GM12878 (cell line): ENCODE measurements at regions not wholly inside any gene's neighbourhood (a gene's known extent, or its start where the extent isn't known, plus 50 kb on each side); places are given as distances from the start of the nearest gene placed in this dataset.

ENCODE experiments used
- ATAC-seq: fragments of 200-7000 bp; cut with Tn5 transposase; 3 replicates; pipeline ENCODE4 v1.9.1; 2020; ENCODE audit warnings: mild to moderate bottlenecking, moderate library complexity
- BruUV-seq: library from RNA; stranded (reverse); fragments of 400-500 nt; replicated peaks from 2 replicates; lab custom pipeline; 2021; lab: Mats Ljungman, UMichigan
- CTCF ChIA-PET: fragments of 300-600 bp; sonication (Branson Sonifier 250); formaldehyde crosslinking; extraction: SDS; loops from one replicate; lab custom pipeline; 2021; ENCODE audit warnings: inconsistent platforms; lab: Yijun Ruan, JAX
- POLR2A ChIA-PET: fragments of 350-600 bp; formaldehyde crosslinking; extraction: SDS; loops from one replicate; lab custom pipeline; 2021; ENCODE audit warnings: inconsistent platforms; lab: Charles Lee
- RAD21 ChIA-PET: fragments of 300-600 bp; sonication (Branson Sonifier 250); formaldehyde crosslinking; loops from one replicate; lab custom pipeline; 2023; ENCODE audit warnings: antibody characterized with exemption; ENCODE audit not compliant: unreplicated experiment; lab: Charles Lee
- SMC1A ChIA-PET: fragments of 300-600 bp; sonication (Branson Sonifier 250); formaldehyde crosslinking; loops from one replicate; lab custom pipeline; 2023; ENCODE audit not compliant: unreplicated experiment, uncharacterized antibody; lab: Charles Lee
- DNase-seq: peaks from one replicate; pipeline ENCODE4 v3.0.0-alpha.2; 2011; ENCODE audit warnings: low read depth, low spot score
- FAIRE-seq: peaks from 3 replicates; lab custom pipeline; 2011; peaks lifted over from hg19 to GRCh38; lab: Jason Lieb, UNC
- H2AFZ ChIP-seq: 2 replicates; pipeline ENCODE4 v1.6.0; 2011; ENCODE audit warnings: low read depth, low read length, control low read depth; ENCODE audit not compliant: control insufficient read depth
- H3K27ac ChIP-seq: 2 replicates; pipeline ENCODE4 v1.5.1; 2011; ENCODE audit warnings: control low read depth; ENCODE audit not compliant: control insufficient read depth, insufficient read depth
- H3K27me3 ChIP-seq, 2 experiments: replicated peaks in 1 of 2; 2 replicates each; pipeline versions ENCODE4 v1.6.0 to v1.6.1; 2011; ENCODE audit warnings: low read length in 1 of 2; ENCODE audit not compliant: control insufficient read depth in 2 of 2, insufficient read depth in 2 of 2
- H3K36me3 ChIP-seq, 2 experiments: 2 replicates each; pipeline ENCODE4 v1.5.1; 2011; ENCODE audit warnings: low read length in 1 of 2; ENCODE audit not compliant: control insufficient read depth in 2 of 2, insufficient read depth in 2 of 2
- H3K4me1 ChIP-seq: 2 replicates; pipeline ENCODE4 v1.6.1; 2011; ENCODE audit warnings: mild to moderate bottlenecking, low read length, moderate library complexity, mixed read lengths; ENCODE audit not compliant: control insufficient read depth, insufficient read depth
- H3K4me2 ChIP-seq: 2 replicates; pipeline ENCODE4 v1.6.0; 2011; ENCODE audit warnings: control low read depth; ENCODE audit not compliant: control insufficient read depth, insufficient read depth
- H3K4me3 ChIP-seq: fragments of 200-600 bp; sonication (generic); 2 replicates; pipeline ENCODE4 v1.5.1; 2016
- H3K79me2 ChIP-seq: 2 replicates; pipeline ENCODE4 v1.6.0; 2011; ENCODE audit warnings: low read length; ENCODE audit not compliant: control insufficient read depth, insufficient read depth
- H3K9ac ChIP-seq: 2 replicates; pipeline ENCODE4 v1.8.0; 2011; ENCODE audit warnings: low read length, control low read depth, mixed read lengths; ENCODE audit not compliant: control insufficient read depth, insufficient read depth
- H3K9me3 ChIP-seq: replicated peaks from 3 replicates; pipeline ENCODE4 v1.5.1; 2011; ENCODE audit warnings: mild to moderate bottlenecking, low read length; ENCODE audit not compliant: control insufficient read depth, insufficient read depth
- H4K20me1 ChIP-seq: 2 replicates; pipeline ENCODE4 v1.6.0; 2011; ENCODE audit not compliant: control insufficient read depth, insufficient read depth
- CEBPB ChIP-seq, 2 experiments: fragments of 150-350 bp in 1 of 2; IDR thresholded peaks; 2 replicates each; pipeline ENCODE4 v1.6.1; 2012 to 2014; ENCODE audit warnings: low read depth in 2 of 2, low read length in 2 of 2, borderline replicate concordance in 1 of 2, inconsistent platforms in 1 of 2
- CHD2 ChIP-seq: IDR thresholded peaks from 2 replicates; pipeline ENCODE4 v1.6.1; 2011; ENCODE audit warnings: low read depth, low read length, improper control_type of control experiment, borderline replicate concordance
- ELK1 ChIP-seq: IDR thresholded peaks from 2 replicates; pipeline ENCODE4 v1.6.1; 2012; ENCODE audit warnings: low read depth, low read length, improper control_type of control experiment
- ESRRA ChIP-seq: IDR thresholded peaks from 2 replicates; pipeline ENCODE4 v1.6.1; 2012; ENCODE audit warnings: mild to moderate bottlenecking, low read length, improper control_type of control experiment
- HDGF ChIP-seq: fragments of 450-650 bp; IDR thresholded peaks from 2 replicates; pipeline ENCODE4 v1.6.1; 2016; ENCODE audit warnings: antibody characterized with exemption
- IKZF2 ChIP-seq, 2 experiments: fragments of 450-650 bp; IDR thresholded peaks; 2 replicates each; pipeline ENCODE4 v1.6.1; 2017; ENCODE audit warnings: mild to moderate bottlenecking in 2 of 2, moderate library complexity in 2 of 2
- NFIC ChIP-seq: IDR thresholded peaks from 2 replicates; pipeline ENCODE4 v1.6.1; 2012; ENCODE audit warnings: low read depth, mild to moderate bottlenecking, inconsistent platforms, low read length, moderate library complexity
- PAX5 ChIP-seq: IDR thresholded peaks from 2 replicates; pipeline ENCODE4 v1.6.1; 2011; ENCODE audit warnings: low read depth, low read length, borderline replicate concordance
- SRF ChIP-seq, 2 experiments: IDR thresholded peaks; 2 replicates each; pipeline ENCODE4 v1.6.1; 2011; ENCODE audit warnings: low read depth in 2 of 2, low read length in 2 of 2, mild to moderate bottlenecking in 1 of 2, moderate library complexity in 1 of 2
- SUPT20H ChIP-seq: IDR thresholded peaks from 2 replicates; pipeline ENCODE4 v1.6.1; 2011; ENCODE audit warnings: low read depth, mild to moderate bottlenecking, low read length, moderate library complexity, borderline replicate concordance; ENCODE audit not compliant: control insufficient read depth
- WGBS: methylation state at CpG from one replicate; pipeline ENCODE4 v1.1.6; 2016; ENCODE audit warnings: low lambda C conversion rate; ENCODE audit not compliant: insufficient replicate concordance, insufficient coverage; ENCODE audit errors: missing lambda C conversion rate; 5-methylcytosine and 5-hydroxymethylcytosine counted together
- in situ Hi-C: fragments of 300-500 bp; cut with MboI; formaldehyde crosslinking; loops from 9 replicates; pipeline ENCODE4 v1.14.3; 2018; ENCODE audit warnings: mixed read lengths
- intact Hi-C: fragments of 100-400 bp; cut with micrococcal nuclease; formaldehyde crosslinking; loops from one replicate; pipeline ENCODE4 v1.14.2; 2022; ENCODE audit not compliant: unreplicated experiment
- TF ChIP-seq, protein P1 (sequence below): fragments of 450-650 bp; conservative IDR thresholded peaks from 2 replicates; pipeline ENCODE4 v1.6.1; 2017; ENCODE audit warnings: mild to moderate bottlenecking, moderate library complexity
- TF ChIP-seq, protein P2 (sequence below): fragments of 450-650 bp; IDR thresholded peaks from 2 replicates; pipeline ENCODE4 v1.6.1; 2016; ENCODE audit warnings: mild to moderate bottlenecking

DNA sequence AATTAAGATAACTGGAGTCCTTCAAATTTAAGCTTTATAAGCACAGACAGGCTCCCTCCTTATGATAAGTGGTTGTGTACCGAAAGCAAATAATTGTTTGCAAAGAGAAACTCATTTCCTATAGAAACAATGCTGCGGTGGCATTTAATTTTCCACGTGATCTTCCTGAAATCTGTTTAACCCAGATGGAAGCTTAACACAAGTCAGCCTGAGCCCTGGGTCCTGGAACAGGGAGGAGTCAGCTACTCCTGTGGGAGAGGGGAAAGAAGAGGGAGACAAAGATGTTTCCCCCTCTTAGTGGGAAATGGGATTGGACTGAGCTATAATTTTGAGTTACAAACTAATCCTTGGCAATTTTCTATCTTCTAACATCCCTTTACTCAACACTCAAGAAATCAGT is 136.5 kb downstream of the ELOVL4 start:
- TF ChIP-seq NFIC, result no peak
- H3K27ac ChIP-seq, result no peak overlapping the region
- 0 out of 4 replicates have a peak, but pooled peaks cover 0 to 2% of the 10 kb centered on the region in 2 experiments for H3K27me3 ChIP-seq
- H3K36me3 ChIP-seq, result no peaks in the 10 kb centered on the region
- no peak overlapping the region for H2AFZ ChIP-seq
- ChIA-PET SMC1A (interaction anchor here (0.7 to 1.9 kb wide), 5 partner anchors 14 to 59 kb away, joined by 3 to 4 read pairs (median 3); no protein-coding TSS in a partner anchor), CTCF (interaction anchor here (1.2 to 4.6 kb wide), 5 partner anchors 13 to 240 kb away, joined by 3 to 25 read pairs (median 4); no protein-coding TSS in a partner anchor), POLR2A (no interaction called here), RAD21 (interaction anchor here (1.2 kb wide), 1 partner anchor 23 kb away, joined by 3 read pairs; no protein-coding TSS in a partner anchor)
- H3K79me2 ChIP-seq, result no peaks in the 10 kb centered on the region
- no TSS peak for BruUV-seq
- peaks cover 1% of the 10 kb centered on the region; the same call in 1 of the 3 replicates for H3K9me3 ChIP-seq
- in situ Hi-C loops, result no loop called here
- H4K20me1 ChIP-seq, result no peaks in the 10 kb centered on the region
- no peaks in the 10 kb centered on the region for H3K4me1 ChIP-seq
- FAIRE-seq, result no peak
- ATAC-seq, result no peak
- no peak overlapping the region for H3K4me3 ChIP-seq
- intact Hi-C loops, result no loop called here
- H3K4me2 ChIP-seq, result no peak overlapping the region
- no peak for DNase-seq
- 41% methylated on average over 3 of the region's 3 CpGs for WGBS
- no peak overlapping the region for H3K9ac ChIP-seq

- 29% methylated on average over 10 of the region's 10 CpGs for WGBS
- Histone ChIP-seq H3K4me1 (no peaks in the 10 kb centered on the region), H4K20me1 (no peaks in the 10 kb centered on the region), H3K79me2 (no peaks in the 10 kb centered on the region), H3K4me3 (no peak overlapping the region), H3K9me3 (peaks cover 1% of the 10 kb centered on the region; the same call in 1 of the 3 replicates), H3K36me3 (no peaks in the 10 kb centered on the region), H2AFZ (no peak overlapping the region), H3K9ac (no peak overlapping the region), H3K27ac (no peak overlapping the region), H3K27me3 (0 out of 4 replicates have a peak, but pooled peaks cover 0 to 2% of the 10 kb centered on the region in 2 experiments), H3K4me2 (no peak overlapping the region)
- ChIA-PET POLR2A (no interaction called here), CTCF (interaction anchor here (0.8 to 4.6 kb wide), 6 partner anchors 14 to 239 kb away, joined by 3 to 25 read pairs (median 4); no protein-coding TSS in a partner anchor), SMC1A (interaction anchor here (0.7 to 1.9 kb wide), 7 partner anchors 15 to 60 kb away, joined by 3 to 4 read pairs (median 3); no protein-coding TSS in a partner anchor), RAD21 (interaction anchor here (1.2 kb wide), 1 partner anchor 22 kb away, joined by 3 read pairs; no protein-coding TSS in a partner anchor)
- intact Hi-C loops (no loop called here), in situ Hi-C loops (no loop called here)
- no TSS peak for BruUV-seq
- no peak for ATAC-seq
- FAIRE-seq, result no peak
- no peak for DNase-seq
- TF ChIP-seq IKZF2 (IDR thresholded peaks at IDR 0.05) (no peak), CHD2 (no peak), CEBPB (IDR thresholded peaks at IDR 0.05; ENCODE audit: borderline replicate concordance in 1 of 2, low read depth in 2 of 2, low read length in 2 of 2) (no peak), ESRRA (no peak), HDGF (no peak), ELK1 (no peak), SRF (IDR thresholded peaks at IDR 0.05; ENCODE audit: low read depth in 2 of 2, low read length in 2 of 2) (no peak), SUPT20H (no peak), PAX5 (no peak)
- TF ChIP-seq, protein P1, sequence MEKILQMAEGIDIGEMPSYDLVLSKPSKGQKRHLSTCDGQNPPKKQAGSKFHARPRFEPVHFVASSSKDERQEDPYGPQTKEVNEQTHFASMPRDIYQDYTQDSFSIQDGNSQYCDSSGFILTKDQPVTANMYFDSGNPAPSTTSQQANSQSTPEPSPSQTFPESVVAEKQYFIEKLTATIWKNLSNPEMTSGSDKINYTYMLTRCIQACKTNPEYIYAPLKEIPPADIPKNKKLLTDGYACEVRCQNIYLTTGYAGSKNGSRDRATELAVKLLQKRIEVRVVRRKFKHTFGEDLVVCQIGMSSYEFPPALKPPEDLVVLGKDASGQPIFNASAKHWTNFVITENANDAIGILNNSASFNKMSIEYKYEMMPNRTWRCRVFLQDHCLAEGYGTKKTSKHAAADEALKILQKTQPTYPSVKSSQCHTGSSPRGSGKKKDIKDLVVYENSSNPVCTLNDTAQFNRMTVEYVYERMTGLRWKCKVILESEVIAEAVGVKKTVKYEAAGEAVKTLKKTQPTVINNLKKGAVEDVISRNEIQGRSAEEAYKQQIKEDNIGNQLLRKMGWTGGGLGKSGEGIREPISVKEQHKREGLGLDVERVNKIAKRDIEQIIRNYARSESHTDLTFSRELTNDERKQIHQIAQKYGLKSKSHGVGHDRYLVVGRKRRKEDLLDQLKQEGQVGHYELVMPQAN, result no peak
- TF ChIP-seq, protein P2, sequence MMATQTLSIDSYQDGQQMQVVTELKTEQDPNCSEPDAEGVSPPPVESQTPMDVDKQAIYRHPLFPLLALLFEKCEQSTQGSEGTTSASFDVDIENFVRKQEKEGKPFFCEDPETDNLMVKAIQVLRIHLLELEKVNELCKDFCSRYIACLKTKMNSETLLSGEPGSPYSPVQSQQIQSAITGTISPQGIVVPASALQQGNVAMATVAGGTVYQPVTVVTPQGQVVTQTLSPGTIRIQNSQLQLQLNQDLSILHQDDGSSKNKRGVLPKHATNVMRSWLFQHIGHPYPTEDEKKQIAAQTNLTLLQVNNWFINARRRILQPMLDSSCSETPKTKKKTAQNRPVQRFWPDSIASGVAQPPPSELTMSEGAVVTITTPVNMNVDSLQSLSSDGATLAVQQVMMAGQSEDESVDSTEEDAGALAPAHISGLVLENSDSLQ, result no peak
Measured at GRCh38 chr6:79810185-79810705, 137.1 kb downstream of the ELOVL4 start.
